Hematopoietic multipotent progenitor cell treated with erythropoietin and hydrocortisone succinate and interleukin-3 and kit ligand, for 15 days (in vitro differentiated cells): ENCODE measurements at regions not wholly inside any gene's neighbourhood (a gene's known extent, or its start where the extent isn't known, plus 50 kb on each side); places are given as distances from the start of the nearest gene placed in this dataset.
"Not testable (repeated sequence)": the region's sequence is repeated elsewhere in the genome, so short reads cannot be mapped to it uniquely, and the experiment has no call there.

Source experiments
- DNase-seq: peaks from one replicate; pipeline ENCODE4 v3.0.0-alpha.2; 2015; ENCODE audit warnings: low spot score

GRCh38 chr16:88185976-88186888 lies 196.5 kb upstream of the ZNF469 start:
- DNase-seq: not testable (repeated sequence)

DNA sequence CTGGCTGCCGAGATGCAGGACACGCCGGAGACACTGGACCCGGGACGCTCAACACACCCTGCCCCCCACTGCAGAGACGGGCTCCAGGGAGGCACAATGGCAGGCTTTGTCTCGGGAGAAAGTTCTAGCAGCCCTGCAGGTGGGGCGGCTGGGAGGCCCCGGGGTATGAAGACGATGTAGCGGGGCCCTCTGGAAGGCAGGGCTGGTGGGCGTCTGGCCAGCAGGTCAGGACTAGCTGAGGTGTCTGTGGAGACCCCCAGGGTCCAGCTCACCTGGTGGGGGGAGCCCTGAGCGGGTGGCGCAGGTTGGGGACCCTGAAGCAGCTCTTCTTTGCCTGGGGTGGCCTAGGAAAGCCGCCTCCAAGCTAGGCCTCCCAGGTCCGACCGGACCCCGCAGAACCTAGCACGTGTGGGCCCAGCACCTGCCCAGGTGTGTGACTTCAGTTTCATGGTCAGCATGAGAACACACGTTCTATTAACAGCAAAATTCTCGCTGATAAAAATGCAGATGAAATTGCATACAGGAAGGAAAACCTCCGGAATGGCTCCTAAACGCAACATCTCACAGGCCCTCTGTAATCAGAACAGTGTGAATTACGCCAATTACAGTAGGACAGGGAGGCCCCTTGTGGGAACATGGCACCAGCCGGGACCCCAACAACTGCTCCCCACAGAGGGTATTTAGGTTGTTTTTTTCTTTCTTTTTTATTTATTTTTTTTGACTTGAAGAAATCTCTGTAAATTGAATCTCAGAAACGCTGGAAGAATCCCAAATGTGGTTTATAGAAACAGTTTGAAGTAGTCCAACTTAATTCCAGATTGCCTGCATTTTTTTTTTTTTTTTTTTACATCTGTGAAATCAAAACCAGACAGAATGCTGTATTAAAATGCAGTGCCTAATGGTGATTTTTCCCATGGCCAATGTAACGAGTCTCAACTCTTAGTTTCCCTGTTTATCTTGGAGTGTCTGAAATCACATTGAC lies 195.6 kb upstream of the ZNF469 start:
- DNase-seq: not testable (repeated sequence)

GRCh38 chr16:88188171-88188895 lies 194.4 kb upstream of the ZNF469 start:
- DNase-seq: not testable (repeated sequence)

DNA sequence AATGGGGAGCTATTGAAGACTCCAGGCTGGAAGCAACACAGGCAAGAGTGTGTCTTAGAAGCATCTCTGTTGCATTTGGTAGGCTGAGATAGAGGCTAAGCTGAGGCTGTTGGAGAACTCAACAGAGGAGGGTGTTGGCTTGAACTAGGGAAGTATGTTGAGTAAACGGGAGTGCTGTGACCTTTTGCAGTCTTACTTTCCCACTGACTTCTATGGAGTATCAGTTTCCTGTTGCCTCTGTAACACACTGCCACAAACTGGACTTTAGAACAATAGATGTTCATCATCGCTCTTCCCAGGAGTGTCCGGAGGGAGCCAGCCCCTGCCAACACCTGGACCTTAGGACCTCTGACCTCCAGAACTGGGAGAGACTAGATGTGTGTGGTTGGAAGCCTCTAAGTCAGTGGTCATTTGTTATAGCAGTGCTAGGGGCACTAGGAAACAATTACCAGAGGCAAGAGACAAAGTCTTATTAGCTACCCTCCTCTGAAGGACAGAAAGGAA lies 192.1 kb upstream of the ZNF469 start:
- DNase-seq: not testable (repeated sequence)

DNA sequence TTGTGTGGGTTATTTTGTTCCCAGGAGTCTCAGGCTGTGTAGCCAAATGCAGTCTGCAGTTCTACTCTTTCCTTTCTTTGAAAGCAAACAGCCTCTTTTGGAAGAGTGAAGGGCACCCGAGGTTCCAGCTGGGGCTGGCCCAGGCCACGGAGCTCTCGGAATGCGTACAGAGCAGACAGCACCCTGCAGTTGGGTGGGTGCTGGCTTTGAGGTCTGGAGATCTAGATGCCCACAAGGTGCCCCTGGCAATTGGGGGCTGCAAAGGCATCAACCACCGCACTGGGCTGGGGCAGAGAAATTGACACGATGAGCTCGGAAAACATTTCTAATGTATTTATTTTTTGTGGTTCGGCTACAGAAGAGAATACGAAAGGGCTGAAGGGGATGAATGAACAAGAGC lies 191.6 kb upstream of the ZNF469 start:
- DNase-seq: not testable (repeated sequence)

DNA sequence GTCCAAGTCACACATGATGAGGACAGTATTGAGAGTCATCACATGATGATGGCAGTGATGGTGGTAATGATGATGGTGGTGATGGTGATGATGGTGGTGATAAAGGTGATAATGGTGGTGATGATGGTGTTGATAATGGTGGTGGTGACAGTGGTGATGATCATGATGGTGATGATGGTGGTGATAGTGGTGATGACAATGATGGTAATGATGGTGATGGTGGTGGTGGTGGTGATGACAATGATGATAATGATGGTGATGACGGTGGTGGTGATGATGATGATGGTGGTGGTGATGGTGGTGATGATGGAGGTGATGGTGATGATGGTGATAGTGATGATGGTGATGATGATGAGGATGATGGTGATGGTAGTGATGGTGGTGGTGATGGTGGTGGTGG lies 190.2 kb upstream of the ZNF469 start:
- no peak for DNase-seq

- peak; percentile 4 for DNase-seq
These were observed 188.9 kb upstream of the ZNF469 start for GRCh38 chr16:88193706-88194396.

DNA sequence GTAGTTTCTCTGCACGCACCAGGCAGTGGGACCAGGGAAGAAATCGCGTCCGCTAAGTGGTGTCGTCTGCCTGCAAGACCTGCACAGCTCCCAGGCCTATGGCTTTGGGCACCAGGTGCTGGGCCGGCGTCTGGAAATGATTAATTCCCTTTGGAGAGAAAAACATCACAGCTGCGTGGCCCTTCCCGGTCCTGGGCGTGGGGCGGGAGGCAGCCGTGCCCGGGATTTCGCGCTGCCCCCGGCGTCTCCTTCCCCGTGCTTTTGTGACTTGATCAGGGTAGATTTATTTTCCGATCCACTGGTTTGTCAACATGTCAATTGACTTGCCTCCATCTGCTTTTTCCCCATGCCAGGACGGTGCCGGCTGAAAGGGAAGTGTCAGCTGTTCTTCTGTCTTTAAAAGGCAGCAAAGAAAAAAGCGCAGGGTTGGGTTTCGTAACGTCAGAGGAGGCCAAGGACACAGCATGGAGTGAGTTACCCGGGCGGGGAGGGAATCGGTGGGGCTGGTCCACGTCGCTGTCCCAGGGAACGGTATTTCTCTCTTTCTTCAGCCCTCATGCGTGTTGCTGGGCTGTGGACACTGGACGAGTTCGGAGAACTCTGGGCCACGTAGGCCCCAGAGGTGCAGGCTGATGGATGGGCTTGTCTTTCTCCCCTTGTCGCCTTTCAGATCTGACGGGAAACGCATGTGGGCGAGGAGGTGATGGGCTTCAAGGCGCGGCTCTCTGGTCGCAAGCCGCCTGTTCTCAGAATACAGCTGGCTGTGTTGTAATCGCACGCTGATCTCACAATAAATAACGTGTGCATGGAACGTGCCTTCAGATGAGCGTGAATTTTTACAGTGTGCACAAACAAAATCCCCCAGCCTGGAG lies 188.1 kb upstream of the ZNF469 start:
- no peak for DNase-seq

DNA sequence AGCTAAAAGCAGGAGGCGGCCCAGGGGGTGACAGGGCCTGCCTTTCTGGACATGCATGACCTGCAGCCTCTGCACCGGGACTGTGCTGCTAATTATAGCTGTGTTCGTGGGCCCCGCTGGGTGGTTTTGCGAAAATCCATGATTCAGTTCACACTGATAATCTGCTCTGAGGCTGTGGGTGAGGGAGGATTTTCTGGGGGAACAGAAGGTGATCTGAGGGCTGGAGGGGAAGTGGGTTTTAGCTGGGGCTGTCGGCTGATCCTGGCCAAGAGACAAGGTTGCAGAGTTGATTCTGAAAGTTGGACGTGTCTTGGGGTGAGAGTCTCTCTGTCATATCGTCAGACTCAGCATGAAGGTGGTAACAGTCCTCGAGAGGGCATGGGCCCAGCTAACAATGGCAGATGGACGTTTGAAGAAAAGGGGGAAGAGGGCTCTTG lies 187.5 kb upstream of the ZNF469 start:
- no peak for DNase-seq

DNA sequence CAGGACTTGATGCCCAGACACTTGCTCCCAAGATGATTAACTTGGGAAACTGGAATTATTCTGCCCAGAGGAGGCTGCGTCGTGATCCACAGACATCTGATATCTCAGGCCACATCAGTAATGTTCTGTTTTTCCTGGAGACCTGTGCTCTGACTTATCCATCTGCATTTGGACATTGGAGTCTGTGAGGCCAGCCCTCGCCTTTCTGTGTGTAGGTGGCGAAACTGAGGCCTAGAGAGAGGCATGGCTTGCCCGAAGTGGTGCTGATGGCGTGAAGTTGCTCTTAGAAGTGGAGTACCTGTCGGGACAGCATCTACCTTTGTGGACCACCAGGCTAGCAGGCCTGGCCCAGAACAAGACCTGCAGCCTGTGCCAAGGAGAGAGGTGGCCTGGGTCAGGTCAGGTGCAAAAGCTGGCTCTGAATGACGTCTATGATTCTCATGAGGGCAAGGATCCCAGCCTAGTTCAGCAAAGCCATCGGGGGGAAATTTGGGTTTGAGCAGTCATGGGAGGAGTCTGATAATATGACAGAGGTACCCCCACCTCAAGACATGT lies 186.8 kb upstream of the ZNF469 start:
- DNase-seq: no peak

DNA sequence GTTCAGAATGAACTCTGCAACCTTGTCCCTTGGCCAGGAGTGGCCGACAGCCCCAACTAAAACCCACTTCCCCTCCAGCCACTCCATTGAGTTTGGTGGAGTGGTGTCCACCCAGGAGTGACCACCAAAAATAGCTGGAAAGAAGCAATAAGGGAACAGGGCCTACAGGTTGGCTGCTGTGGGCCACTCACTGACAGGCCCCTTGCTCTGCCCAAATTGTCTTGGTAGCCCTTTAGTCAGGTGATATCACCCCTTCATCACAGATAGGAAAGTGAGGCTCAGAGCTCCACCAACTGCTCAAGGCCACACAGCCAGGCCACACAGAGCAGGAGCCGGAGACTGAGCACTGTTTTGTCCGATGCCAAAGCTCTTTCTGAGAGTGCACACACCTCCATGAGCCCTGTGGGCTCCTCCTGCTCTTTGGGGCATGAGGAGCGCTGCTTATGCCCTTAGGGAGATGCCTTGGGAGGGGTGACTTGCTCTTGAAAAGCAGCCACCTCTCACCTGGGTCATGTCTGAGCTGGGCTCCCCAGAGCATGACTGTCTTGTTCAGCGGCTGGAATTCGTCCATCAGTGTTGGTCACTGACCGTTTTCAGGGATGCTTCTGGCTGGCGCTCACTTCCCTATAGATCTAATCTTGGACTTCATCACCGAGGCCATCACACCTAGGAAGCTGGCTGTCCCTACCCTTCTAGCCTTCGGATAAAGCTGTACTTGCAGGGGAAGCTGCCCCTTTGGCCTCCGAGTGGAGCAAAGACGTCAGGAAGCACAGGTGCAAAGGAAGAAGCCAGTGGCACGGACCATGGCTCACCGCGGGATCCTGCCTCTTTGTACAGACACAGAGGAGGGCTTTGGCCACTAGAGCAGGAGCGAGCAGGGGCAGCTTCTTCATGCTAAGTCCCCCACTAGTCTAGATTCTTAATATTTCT lies 186.0 kb upstream of the ZNF469 start:
- DNase-seq: no peak

DNA sequence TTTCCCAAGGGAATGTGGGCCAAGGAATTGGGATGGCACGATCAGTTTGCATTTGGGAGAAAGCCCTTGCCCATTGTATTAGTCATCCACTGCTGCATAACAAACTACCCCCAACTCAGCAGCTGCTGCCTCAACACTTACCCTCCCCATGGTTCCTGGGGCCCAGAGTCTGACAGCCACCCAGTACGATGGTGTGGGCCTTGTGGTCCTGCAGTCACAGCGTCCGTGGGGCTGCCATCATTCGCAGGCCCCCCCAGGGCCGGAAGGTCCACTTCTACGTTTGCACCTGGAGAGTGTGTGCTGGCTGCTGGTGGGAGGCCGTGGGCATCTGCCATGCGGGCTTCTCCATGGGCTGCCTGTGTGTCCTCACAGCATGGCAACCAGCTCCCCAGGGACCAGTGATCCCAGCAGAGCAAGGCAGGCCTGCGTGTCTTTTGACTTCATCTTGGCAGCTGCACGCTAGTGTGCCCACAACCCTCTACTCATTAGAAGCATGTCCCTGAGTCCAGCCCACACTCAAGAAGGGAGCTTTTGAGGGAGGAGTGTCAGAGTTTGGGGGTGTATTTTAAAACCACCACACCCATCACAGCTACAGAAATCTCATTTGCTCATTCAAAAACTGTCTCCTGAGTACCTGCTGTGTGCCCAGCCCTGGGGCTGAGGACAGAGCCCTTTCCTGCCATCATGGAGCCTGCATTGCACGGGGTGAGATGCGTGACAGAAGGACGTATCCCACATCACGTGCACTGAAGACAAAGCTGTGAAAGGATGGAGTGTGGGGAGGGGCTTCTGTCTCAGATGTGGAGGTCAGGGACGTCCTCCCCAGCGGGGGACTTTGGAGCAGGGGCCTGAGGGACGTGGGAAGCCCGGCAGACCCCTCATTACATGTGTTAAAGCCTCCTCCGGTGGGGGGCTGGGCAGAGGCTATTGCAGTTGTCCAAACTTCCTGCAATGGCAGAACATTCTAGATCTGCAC lies 185.0 kb upstream of the ZNF469 start:
- no peak for DNase-seq

- not testable (repeated sequence) for DNase-seq
These were observed 184.1 kb upstream of the ZNF469 start for GRCh38 chr16:88198457-88199295.

GRCh38 chr16:88199296-88200153 lies 183.2 kb upstream of the ZNF469 start:
- not testable (repeated sequence) for DNase-seq

DNA sequence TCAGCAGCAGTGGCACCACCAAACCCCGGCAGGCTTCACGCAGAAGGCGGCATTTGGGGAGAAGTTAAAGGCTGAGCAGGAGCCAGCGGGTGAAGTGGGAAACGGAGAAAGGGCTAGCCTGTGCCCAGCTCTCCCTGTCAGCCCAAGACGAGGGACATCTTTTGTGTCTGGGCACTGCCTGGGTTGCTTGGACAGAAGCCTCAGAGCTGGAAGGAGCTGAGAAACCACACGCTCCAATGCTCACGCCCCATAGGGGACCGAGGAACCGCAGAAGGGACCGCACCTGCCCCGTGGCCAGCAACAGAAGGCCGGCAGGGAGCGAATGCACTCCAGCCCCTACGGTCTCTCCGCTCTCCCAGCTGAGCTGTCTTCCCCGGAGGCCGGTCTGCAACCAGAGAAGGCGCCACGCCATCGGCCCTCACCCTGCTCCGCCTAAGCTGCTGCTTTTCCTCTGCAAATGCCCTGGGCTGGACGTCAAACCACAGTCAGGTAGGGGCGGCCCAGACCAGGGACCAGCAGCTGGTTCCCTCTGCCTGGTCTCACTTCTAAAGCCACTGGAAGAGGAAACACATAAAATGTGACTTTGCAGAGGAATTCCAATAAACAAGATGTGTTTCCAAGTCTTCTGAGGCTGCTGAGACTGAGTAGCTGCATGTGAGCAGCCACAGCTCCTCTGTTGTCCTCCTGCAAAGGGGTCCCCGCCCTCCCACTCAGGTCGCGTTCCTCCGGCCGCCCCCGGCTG lies 182.4 kb upstream of the ZNF469 start:
- DNase-seq: not testable (repeated sequence)
